MM.1S (cell line): ENCODE measurements at regions not wholly inside any gene's neighbourhood (a gene's known extent, or its start where the extent isn't known, plus 50 kb on each side); places are given as distances from the start of the nearest gene placed in this dataset.
A peak's percentile ranks its signal among the peaks of the same experiment; 100 is the strongest.

Experiments
- DNase-seq: peaks from one replicate; pipeline ENCODE4 v3.0.0-alpha.2; 2015
- H2AFZ ChIP-seq: fragments of 300-600 bp; sonication (generic); 2 replicates; pipeline ENCODE4 v1.6.0; 2016; ENCODE audit warnings: antibody characterized with exemption, low read length
- H3F3A ChIP-seq: fragments of 300-600 bp; sonication (generic); 2 replicates; pipeline ENCODE4 v1.6.1; 2016; ENCODE audit warnings: mild to moderate bottlenecking, antibody characterized with exemption, low read length, moderate library complexity, mixed read lengths; ENCODE audit not compliant: insufficient read depth
- H3K27ac ChIP-seq: fragments of 300-600 bp; sonication (generic); 2 replicates; pipeline ENCODE4 v1.5.1; 2016; ENCODE audit warnings: mild to moderate bottlenecking, low read length
- H3K27me3 ChIP-seq: fragments of 300-600 bp; sonication (generic); replicated peaks from 2 replicates; pipeline ENCODE4 v1.6.0; 2016; ENCODE audit warnings: low read length; ENCODE audit not compliant: insufficient read depth
- H3K36me3 ChIP-seq: fragments of 300-600 bp; sonication (generic); replicated peaks from 2 replicates; pipeline ENCODE4 v1.6.1; 2016; ENCODE audit warnings: mild to moderate bottlenecking, low read length, mixed read lengths; ENCODE audit not compliant: insufficient read depth
- H3K4me1 ChIP-seq: fragments of 300-600 bp; sonication (generic); 2 replicates; pipeline ENCODE4 v1.6.1; 2016; ENCODE audit warnings: low read length, mixed read lengths
- H3K4me2 ChIP-seq: fragments of 300-600 bp; sonication (generic); 2 replicates; pipeline ENCODE4 v1.6.0; 2016; ENCODE audit warnings: low read depth, low read length
- H3K4me3 ChIP-seq: fragments of 300-600 bp; sonication (generic); 2 replicates; pipeline ENCODE4 v1.5.1; 2016; ENCODE audit warnings: low read length, mixed read lengths
- H3K79me2 ChIP-seq: fragments of 300-600 bp; sonication (generic); 2 replicates; pipeline ENCODE4 v1.6.1; 2016; ENCODE audit warnings: mixed run types, low read length, mixed read lengths
- H3K9ac ChIP-seq: fragments of 300-600 bp; sonication (generic); 2 replicates; pipeline ENCODE4 v1.6.1; 2016; ENCODE audit warnings: low read length, mixed read lengths
- H3K9me2 ChIP-seq: fragments of 300-600 bp; sonication (generic); replicated peaks from 2 replicates; pipeline ENCODE4 v1.6.1; 2016; ENCODE audit warnings: mild to moderate bottlenecking, low read length, mixed read lengths; ENCODE audit not compliant: insufficient read depth
- H3K9me3 ChIP-seq: fragments of 300-600 bp; sonication (generic); replicated peaks from 2 replicates; pipeline ENCODE4 v1.6.1; 2016; ENCODE audit warnings: mild to moderate bottlenecking, low read length, mixed read lengths; ENCODE audit not compliant: insufficient read depth
- H4K20me1 ChIP-seq: fragments of 300-600 bp; sonication (generic); 2 replicates; pipeline ENCODE4 v1.6.1; 2016; ENCODE audit warnings: mild to moderate bottlenecking, low read length, moderate library complexity, mixed read lengths; ENCODE audit not compliant: insufficient read depth
- EZH2 ChIP-seq: fragments of 300-600 bp; sonication (generic); optimal IDR thresholded peaks from 2 replicates; pipeline ENCODE3; 2017; ENCODE audit warnings: low read depth, mild to moderate bottlenecking, antibody characterized with exemption, low read length, mixed read lengths
- EZH2phosphoT487 ChIP-seq: fragments of 300-600 bp; sonication (generic); IDR thresholded peaks from 2 replicates; pipeline ENCODE4 v1.6.1; 2018; ENCODE audit warnings: antibody characterized with exemption, low read length
- TF ChIP-seq, protein P1 (sequence below): fragments of 300-600 bp; sonication (generic); IDR thresholded peaks from 2 replicates; pipeline ENCODE4 v1.5.1; 2016; ENCODE audit warnings: antibody characterized with exemption, low read length, mixed read lengths

GRCh38 chr15:54841701-54842305 is 354.9 kb downstream of the RSL24D1 start:
- Histone ChIP-seq H3K27me3 (no peaks in the 10 kb centered on the region), H3K9ac (no peak overlapping the region), H3K4me2 (no peak overlapping the region), H4K20me1 (no peaks in the 10 kb centered on the region), H3K36me3 (no peaks in the 10 kb centered on the region), H3K4me1 (peaks cover 36% of the 10 kb centered on the region), H3K79me2 (no peaks in the 10 kb centered on the region), H3K4me3 (no peak overlapping the region), H3F3A (peaks cover 5% of the 10 kb centered on the region; the same call in 1 of the 2 replicates), H2AFZ (no peak overlapping the region), H3K9me3 (no peaks in the 10 kb centered on the region), H3K27ac (no peak overlapping the region), H3K9me2 (no peaks in the 10 kb centered on the region)
- DNase-seq, result no peak
- no peak for TF ChIP-seq EZH2

- H3K9ac ChIP-seq, result no peak overlapping the region
- H3K9me3 ChIP-seq, result no peaks in the 10 kb centered on the region
- H3K4me3 ChIP-seq, result no peak overlapping the region
- peaks cover 44% of the 10 kb centered on the region for H3K4me1 ChIP-seq
- H3K27me3 ChIP-seq, result no peaks in the 10 kb centered on the region
- no peaks in the 10 kb centered on the region for H3K36me3 ChIP-seq
- H3K4me2 ChIP-seq, result no peak overlapping the region
- H3F3A ChIP-seq, result peaks cover 14% of the 10 kb centered on the region
- no peak overlapping the region for H2AFZ ChIP-seq
- no peak overlapping the region for H3K27ac ChIP-seq
- H3K9me2 ChIP-seq, result no peaks in the 10 kb centered on the region
- no peak for TF ChIP-seq EZH2
- TF ChIP-seq EZH2phosphoT487, result no peak
- TF ChIP-seq, protein P1, sequence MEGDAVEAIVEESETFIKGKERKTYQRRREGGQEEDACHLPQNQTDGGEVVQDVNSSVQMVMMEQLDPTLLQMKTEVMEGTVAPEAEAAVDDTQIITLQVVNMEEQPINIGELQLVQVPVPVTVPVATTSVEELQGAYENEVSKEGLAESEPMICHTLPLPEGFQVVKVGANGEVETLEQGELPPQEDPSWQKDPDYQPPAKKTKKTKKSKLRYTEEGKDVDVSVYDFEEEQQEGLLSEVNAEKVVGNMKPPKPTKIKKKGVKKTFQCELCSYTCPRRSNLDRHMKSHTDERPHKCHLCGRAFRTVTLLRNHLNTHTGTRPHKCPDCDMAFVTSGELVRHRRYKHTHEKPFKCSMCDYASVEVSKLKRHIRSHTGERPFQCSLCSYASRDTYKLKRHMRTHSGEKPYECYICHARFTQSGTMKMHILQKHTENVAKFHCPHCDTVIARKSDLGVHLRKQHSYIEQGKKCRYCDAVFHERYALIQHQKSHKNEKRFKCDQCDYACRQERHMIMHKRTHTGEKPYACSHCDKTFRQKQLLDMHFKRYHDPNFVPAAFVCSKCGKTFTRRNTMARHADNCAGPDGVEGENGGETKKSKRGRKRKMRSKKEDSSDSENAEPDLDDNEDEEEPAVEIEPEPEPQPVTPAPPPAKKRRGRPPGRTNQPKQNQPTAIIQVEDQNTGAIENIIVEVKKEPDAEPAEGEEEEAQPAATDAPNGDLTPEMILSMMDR, result peak; percentile 15; the same call in 1 of the 2 replicates
- H4K20me1 ChIP-seq, result no peaks in the 10 kb centered on the region
- no peaks in the 10 kb centered on the region for H3K79me2 ChIP-seq
- DNase-seq, result peak; percentile 11
Measured at GRCh38 chr15:54840621-54841398, 355.9 kb downstream of the RSL24D1 start.

- Histone ChIP-seq H3K4me2 (peak overlapping the region; percentile 77), H3K9ac (no peak overlapping the region), H2AFZ (no peak overlapping the region; the same call in 1 of the 2 replicates), H3F3A (peaks cover 14% of the 10 kb centered on the region), H3K4me1 (peaks cover 47% of the 10 kb centered on the region), H3K9me2 (no peaks in the 10 kb centered on the region), H3K79me2 (no peaks in the 10 kb centered on the region), H3K36me3 (no peaks in the 10 kb centered on the region), H3K4me3 (peak overlapping the region; percentile 39), H3K27ac (peak overlapping the region; percentile 22; the same call in 1 of the 2 replicates), H3K9me3 (no peaks in the 10 kb centered on the region), H3K27me3 (no peaks in the 10 kb centered on the region), H4K20me1 (no peaks in the 10 kb centered on the region)
- TF ChIP-seq EZH2 (no peak), EZH2phosphoT487 (no peak)
- TF ChIP-seq, protein P1, result no peak
- peak; percentile 73 for DNase-seq
Measured at GRCh38 chr15:54839379-54839778, 357.4 kb downstream of the RSL24D1 start.
